Endothelial cell of umbilical vein (primary cell): ENCODE measurements at regions not wholly inside any gene's neighbourhood (a gene's known extent, or its start where the extent isn't known, plus 50 kb on each side); places are given as distances from the start of the nearest gene placed in this dataset.

Experiments
- EZH2 ChIP-seq: IDR thresholded peaks from 2 replicates; pipeline ENCODE4 v1.6.1; 2012; ENCODE audit warnings: borderline replicate concordance, low read depth, mild to moderate bottlenecking, moderate library complexity, low read length, inconsistent platforms; ENCODE audit not compliant: severe bottlenecking
- JUN ChIP-seq: IDR thresholded peaks from 2 replicates; pipeline ENCODE4 v1.6.1; 2011; ENCODE audit warnings: borderline replicate concordance, low read depth; ENCODE audit not compliant: insufficient read length, insufficient read depth
- POLR2A ChIP-seq: IDR thresholded peaks from 2 replicates; pipeline ENCODE4 v1.6.1; 2012; ENCODE audit warnings: low read depth, mild to moderate bottlenecking, control low read depth, low read length
- TF ChIP-seq, protein P1 (sequence below), 2 donors: IDR thresholded peaks; 1 replicate in 1 of 2; 2 replicates in 1 of 2; pipeline ENCODE4 v1.5.1; 2011; ENCODE audit warnings: low read length in 2 of 2, mild to moderate bottlenecking in 2 of 2, moderate library complexity in 2 of 2, control low read depth in 1 of 2, inconsistent platforms in 1 of 2, low read depth in 1 of 2; ENCODE audit not compliant: insufficient read depth in 1 of 2; ENCODE audit errors: extremely low read depth in 1 of 2
- TF ChIP-seq, protein P2 (sequence below): IDR thresholded peaks from 2 replicates; pipeline ENCODE4 v1.6.1; 2011; ENCODE audit not compliant: insufficient read depth, insufficient read length

DNA sequence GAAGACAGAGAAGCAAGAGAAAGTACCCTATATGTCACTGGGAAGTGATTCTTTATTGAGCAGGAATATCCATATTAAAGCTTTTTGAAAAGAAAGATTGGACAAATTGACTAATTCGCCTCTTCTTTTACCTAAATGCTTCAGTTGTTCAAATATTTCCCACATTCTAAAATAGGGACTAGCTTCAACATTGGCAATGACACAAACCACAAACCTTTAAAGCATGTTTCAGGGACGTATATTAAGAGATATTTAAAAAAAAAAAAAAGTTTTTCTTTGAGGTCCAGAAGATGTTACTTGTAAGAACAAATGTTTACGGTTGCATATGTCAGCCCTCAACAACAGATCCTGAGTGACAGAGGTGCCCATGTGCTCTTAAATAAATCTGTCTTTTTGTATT, 235.0 kb upstream of the NFIA start:
- TF ChIP-seq, protein P1, sequence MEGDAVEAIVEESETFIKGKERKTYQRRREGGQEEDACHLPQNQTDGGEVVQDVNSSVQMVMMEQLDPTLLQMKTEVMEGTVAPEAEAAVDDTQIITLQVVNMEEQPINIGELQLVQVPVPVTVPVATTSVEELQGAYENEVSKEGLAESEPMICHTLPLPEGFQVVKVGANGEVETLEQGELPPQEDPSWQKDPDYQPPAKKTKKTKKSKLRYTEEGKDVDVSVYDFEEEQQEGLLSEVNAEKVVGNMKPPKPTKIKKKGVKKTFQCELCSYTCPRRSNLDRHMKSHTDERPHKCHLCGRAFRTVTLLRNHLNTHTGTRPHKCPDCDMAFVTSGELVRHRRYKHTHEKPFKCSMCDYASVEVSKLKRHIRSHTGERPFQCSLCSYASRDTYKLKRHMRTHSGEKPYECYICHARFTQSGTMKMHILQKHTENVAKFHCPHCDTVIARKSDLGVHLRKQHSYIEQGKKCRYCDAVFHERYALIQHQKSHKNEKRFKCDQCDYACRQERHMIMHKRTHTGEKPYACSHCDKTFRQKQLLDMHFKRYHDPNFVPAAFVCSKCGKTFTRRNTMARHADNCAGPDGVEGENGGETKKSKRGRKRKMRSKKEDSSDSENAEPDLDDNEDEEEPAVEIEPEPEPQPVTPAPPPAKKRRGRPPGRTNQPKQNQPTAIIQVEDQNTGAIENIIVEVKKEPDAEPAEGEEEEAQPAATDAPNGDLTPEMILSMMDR (IDR thresholded peaks at IDR 0.05; ENCODE audit: extremely low read depth in 1 of 2, insufficient read depth in 1 of 2, low read depth in 1 of 2, low read length in 2 of 2), result no peak
- TF ChIP-seq, protein P2, sequence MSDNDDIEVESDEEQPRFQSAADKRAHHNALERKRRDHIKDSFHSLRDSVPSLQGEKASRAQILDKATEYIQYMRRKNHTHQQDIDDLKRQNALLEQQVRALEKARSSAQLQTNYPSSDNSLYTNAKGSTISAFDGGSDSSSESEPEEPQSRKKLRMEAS, result no peak
- TF ChIP-seq EZH2 (no peak), JUN (no peak), POLR2A (no peak)
